OCI-LY7 (cell line): ENCODE measurements at regions not wholly inside any gene's neighbourhood (a gene's known extent, or its start where the extent isn't known, plus 50 kb on each side); places are given as distances from the start of the nearest gene placed in this dataset.

ENCODE experiments used
- CTCF ChIP-seq: fragments of 200-600 bp; sonication (generic); conservative IDR thresholded peaks from 2 replicates; pipeline ENCODE4 v1.5.1; 2014; ENCODE audit warnings: mild to moderate bottlenecking, antibody characterized with exemption, low read length, moderate library complexity, mixed read lengths
- EZH2phosphoT487 ChIP-seq: fragments of 200-600 bp; sonication (generic); IDR thresholded peaks from 2 replicates; pipeline ENCODE4 v1.6.1; 2018; ENCODE audit warnings: low read depth, borderline replicate concordance, mild to moderate bottlenecking, mixed run types, antibody characterized with exemption, low read length, moderate library complexity, mixed read lengths

- TF ChIP-seq CTCF = no peak
- no peak for TF ChIP-seq EZH2phosphoT487
These were observed 308.3 kb upstream of the CCDC54 start for GRCh38 chr3:107068980-107069379.
